ENCODE measurements at regions not wholly inside any gene's neighbourhood (a gene's known extent, or its start where the extent isn't known, plus 50 kb on each side); places are given as distances from the start of the nearest gene placed in this dataset.

DNA sequence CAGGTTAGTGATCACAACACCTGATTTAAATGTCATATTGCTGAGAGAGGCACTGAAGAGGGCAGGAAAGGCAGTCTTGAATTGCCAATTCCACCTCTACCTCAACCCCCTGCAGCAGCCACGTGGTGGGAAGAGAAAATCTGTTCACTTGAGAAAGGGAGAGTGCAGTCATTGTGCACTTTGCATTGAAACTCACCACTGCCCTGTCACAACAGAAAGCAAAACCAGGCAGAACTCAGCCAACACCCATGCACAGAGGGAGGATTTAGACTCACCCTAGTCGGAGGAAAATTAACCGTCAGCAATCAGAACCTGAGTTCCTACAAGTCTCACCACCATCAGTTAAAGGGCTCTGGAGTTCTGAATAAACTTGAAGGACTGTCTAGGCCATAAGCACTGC, 1040.2 kb downstream of the HACE1 start:
- TF ChIP-seq MXI1 (IDR thresholded peaks at IDR 0.05; ENCODE audit: low read depth, low read length): no peak
- TF ChIP-seq FOXM1 (IDR thresholded peaks at IDR 0.05; ENCODE audit: low read depth): no peak
- no peak for TF ChIP-seq RFX5 (IDR thresholded peaks at IDR 0.05; ENCODE audit: low read length)
- TF ChIP-seq, protein P1, sequence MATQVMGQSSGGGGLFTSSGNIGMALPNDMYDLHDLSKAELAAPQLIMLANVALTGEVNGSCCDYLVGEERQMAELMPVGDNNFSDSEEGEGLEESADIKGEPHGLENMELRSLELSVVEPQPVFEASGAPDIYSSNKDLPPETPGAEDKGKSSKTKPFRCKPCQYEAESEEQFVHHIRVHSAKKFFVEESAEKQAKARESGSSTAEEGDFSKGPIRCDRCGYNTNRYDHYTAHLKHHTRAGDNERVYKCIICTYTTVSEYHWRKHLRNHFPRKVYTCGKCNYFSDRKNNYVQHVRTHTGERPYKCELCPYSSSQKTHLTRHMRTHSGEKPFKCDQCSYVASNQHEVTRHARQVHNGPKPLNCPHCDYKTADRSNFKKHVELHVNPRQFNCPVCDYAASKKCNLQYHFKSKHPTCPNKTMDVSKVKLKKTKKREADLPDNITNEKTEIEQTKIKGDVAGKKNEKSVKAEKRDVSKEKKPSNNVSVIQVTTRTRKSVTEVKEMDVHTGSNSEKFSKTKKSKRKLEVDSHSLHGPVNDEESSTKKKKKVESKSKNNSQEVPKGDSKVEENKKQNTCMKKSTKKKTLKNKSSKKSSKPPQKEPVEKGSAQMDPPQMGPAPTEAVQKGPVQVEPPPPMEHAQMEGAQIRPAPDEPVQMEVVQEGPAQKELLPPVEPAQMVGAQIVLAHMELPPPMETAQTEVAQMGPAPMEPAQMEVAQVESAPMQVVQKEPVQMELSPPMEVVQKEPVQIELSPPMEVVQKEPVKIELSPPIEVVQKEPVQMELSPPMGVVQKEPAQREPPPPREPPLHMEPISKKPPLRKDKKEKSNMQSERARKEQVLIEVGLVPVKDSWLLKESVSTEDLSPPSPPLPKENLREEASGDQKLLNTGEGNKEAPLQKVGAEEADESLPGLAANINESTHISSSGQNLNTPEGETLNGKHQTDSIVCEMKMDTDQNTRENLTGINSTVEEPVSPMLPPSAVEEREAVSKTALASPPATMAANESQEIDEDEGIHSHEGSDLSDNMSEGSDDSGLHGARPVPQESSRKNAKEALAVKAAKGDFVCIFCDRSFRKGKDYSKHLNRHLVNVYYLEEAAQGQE (IDR thresholded peaks at IDR 0.05; ENCODE audit: low read depth, low read length): no peak
- TF ChIP-seq NRF1 (IDR thresholded peaks at IDR 0.05; ENCODE audit: low read depth, low read length): no peak
- no peak for TF ChIP-seq SMC3 (IDR thresholded peaks at IDR 0.05; ENCODE audit: low read depth, low read length)
- no peak for TF ChIP-seq ELF1 (IDR thresholded peaks at IDR 0.05)
- TF ChIP-seq TCF12 (IDR thresholded peaks at IDR 0.05): no peak
- no peaks in the 10 kb centered on the region for H3K27me3 ChIP-seq (ENCODE audit: insufficient read depth)
- H3K9me2 ChIP-seq: no peaks in the 10 kb centered on the region
- no peak for DNase-seq
- no peaks in the 10 kb centered on the region for H3F3A ChIP-seq (replicated peaks; ENCODE audit: insufficient read depth)
- H4K20me1 ChIP-seq (ENCODE audit: insufficient read depth): no peaks in the 10 kb centered on the region
- 20% methylated on average over 3 of the region's 3 CpGs for WGBS (ENCODE audit: low lambda C conversion rate)
- ChIA-PET POLR2A (no interaction called here), CTCF (no interaction called here)
- no peak overlapping the region for H3K9ac ChIP-seq
- no peak overlapping the region for H3K4me3 ChIP-seq (ENCODE audit: low read depth in 2 of 2, low read length in 1 of 2)
- H3K36me3 ChIP-seq (replicated peaks in 1 of 2; ENCODE audit: control insufficient read depth in 1 of 2, insufficient read depth in 2 of 2, low read length in 1 of 2): no peaks in the 10 kb centered on the region
- H3K4me2 ChIP-seq: no peak overlapping the region
- H3K9me3 ChIP-seq: no peaks in the 10 kb centered on the region
- no peak overlapping the region for H2AFZ ChIP-seq (ENCODE audit: low read depth)
- H3K4me1 ChIP-seq (ENCODE audit: control insufficient read depth in 1 of 2, insufficient read depth in 2 of 2, low read depth in 1 of 2, low read length in 1 of 2): no peaks in the 10 kb centered on the region
- no peak overlapping the region for H3K27ac ChIP-seq (ENCODE audit: low read depth in 2 of 2, low read length in 1 of 2)
- H3K79me2 ChIP-seq (ENCODE audit: insufficient read depth): no peaks in the 10 kb centered on the region

DNA sequence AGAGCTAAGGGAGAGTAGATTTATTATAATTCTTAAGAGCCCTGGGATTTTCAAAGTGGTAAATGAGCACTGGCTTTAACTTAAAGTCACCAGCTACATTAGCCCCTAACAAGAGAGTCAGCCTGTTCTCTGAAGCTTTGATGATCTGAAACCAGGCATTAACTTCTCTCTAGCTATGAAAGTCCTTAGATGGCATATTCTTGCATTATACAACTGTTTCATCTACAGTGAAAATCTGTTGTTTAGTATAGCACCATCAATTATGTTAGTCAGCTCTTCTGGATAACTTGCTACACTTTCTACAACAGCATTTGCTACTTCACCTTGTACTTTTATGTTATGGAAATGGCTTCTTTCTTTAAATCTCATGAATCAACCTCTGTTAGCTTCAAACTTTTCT, 1046.7 kb downstream of the HACE1 start:
- H3K4me1 ChIP-seq (ENCODE audit: control insufficient read depth in 1 of 2, insufficient read depth in 2 of 2, low read depth in 1 of 2, low read length in 1 of 2): no peaks in the 10 kb centered on the region
- no peaks in the 10 kb centered on the region for H3F3A ChIP-seq (replicated peaks; ENCODE audit: insufficient read depth)
- H3K4me3 ChIP-seq (ENCODE audit: low read depth in 2 of 2, low read length in 1 of 2): no peak overlapping the region
- H2AFZ ChIP-seq (ENCODE audit: low read depth): no peak overlapping the region
- H3K9me3 ChIP-seq: no peaks in the 10 kb centered on the region
- H3K4me2 ChIP-seq: no peak overlapping the region
- no peaks in the 10 kb centered on the region for H3K36me3 ChIP-seq (replicated peaks in 1 of 2; ENCODE audit: control insufficient read depth in 1 of 2, insufficient read depth in 2 of 2, low read length in 1 of 2)
- H3K27me3 ChIP-seq (ENCODE audit: insufficient read depth): no peaks in the 10 kb centered on the region
- no peaks in the 10 kb centered on the region for H4K20me1 ChIP-seq (ENCODE audit: insufficient read depth)
- ChIA-PET CTCF (no interaction called here), POLR2A (no interaction called here)
- no peak overlapping the region for H3K27ac ChIP-seq (ENCODE audit: low read depth in 2 of 2, low read length in 1 of 2)
- H3K9ac ChIP-seq: no peak overlapping the region
- no peaks in the 10 kb centered on the region for H3K79me2 ChIP-seq (ENCODE audit: insufficient read depth)
- no peaks in the 10 kb centered on the region for H3K9me2 ChIP-seq
- DNase-seq: no peak
- TF ChIP-seq MEF2A (IDR thresholded peaks at IDR 0.05; ENCODE audit: borderline replicate concordance, low read depth) (no peak), SMC3 (IDR thresholded peaks at IDR 0.05; ENCODE audit: low read depth, low read length) (no peak), TEAD4 (IDR thresholded peaks at IDR 0.05; ENCODE audit: borderline replicate concordance, insufficient read depth) (no peak), RAD21 (IDR thresholded peaks at IDR 0.05; ENCODE audit: low read length) (no peak), RXRA (IDR thresholded peaks at IDR 0.05; ENCODE audit: borderline replicate concordance, low read depth) (no peak), NFIC (IDR thresholded peaks at IDR 0.05; ENCODE audit: borderline replicate concordance) (no peak), FOXJ3 (CRISPR knock-in tag; IDR thresholded peaks at IDR 0.05) (no peak), EZH2phosphoT487 (IDR thresholded peaks at IDR 0.05; ENCODE audit: borderline replicate concordance, low read depth) (no peak), JUND (IDR thresholded peaks at IDR 0.05) (no peak), ELF1 (IDR thresholded peaks at IDR 0.05) (no peak), TCF12 (IDR thresholded peaks at IDR 0.05) (no peak)
- TF ChIP-seq, protein P2, sequence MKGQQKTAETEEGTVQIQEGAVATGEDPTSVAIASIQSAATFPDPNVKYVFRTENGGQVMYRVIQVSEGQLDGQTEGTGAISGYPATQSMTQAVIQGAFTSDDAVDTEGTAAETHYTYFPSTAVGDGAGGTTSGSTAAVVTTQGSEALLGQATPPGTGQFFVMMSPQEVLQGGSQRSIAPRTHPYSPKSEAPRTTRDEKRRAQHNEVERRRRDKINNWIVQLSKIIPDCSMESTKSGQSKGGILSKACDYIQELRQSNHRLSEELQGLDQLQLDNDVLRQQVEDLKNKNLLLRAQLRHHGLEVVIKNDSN (IDR thresholded peaks at IDR 0.05; ENCODE audit: borderline replicate concordance, low read depth): no peak
- TF ChIP-seq, protein P3, sequence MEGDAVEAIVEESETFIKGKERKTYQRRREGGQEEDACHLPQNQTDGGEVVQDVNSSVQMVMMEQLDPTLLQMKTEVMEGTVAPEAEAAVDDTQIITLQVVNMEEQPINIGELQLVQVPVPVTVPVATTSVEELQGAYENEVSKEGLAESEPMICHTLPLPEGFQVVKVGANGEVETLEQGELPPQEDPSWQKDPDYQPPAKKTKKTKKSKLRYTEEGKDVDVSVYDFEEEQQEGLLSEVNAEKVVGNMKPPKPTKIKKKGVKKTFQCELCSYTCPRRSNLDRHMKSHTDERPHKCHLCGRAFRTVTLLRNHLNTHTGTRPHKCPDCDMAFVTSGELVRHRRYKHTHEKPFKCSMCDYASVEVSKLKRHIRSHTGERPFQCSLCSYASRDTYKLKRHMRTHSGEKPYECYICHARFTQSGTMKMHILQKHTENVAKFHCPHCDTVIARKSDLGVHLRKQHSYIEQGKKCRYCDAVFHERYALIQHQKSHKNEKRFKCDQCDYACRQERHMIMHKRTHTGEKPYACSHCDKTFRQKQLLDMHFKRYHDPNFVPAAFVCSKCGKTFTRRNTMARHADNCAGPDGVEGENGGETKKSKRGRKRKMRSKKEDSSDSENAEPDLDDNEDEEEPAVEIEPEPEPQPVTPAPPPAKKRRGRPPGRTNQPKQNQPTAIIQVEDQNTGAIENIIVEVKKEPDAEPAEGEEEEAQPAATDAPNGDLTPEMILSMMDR (IDR thresholded peaks at IDR 0.05): no peak
- TF ChIP-seq, protein P4, sequence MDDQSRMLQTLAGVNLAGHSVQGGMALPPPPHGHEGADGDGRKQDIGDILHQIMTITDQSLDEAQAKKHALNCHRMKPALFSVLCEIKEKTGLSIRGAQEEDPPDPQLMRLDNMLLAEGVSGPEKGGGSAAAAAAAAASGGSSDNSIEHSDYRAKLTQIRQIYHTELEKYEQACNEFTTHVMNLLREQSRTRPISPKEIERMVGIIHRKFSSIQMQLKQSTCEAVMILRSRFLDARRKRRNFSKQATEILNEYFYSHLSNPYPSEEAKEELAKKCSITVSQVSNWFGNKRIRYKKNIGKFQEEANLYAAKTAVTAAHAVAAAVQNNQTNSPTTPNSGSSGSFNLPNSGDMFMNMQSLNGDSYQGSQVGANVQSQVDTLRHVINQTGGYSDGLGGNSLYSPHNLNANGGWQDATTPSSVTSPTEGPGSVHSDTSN (IDR thresholded peaks at IDR 0.05): no peak
- TF ChIP-seq, protein P5, sequence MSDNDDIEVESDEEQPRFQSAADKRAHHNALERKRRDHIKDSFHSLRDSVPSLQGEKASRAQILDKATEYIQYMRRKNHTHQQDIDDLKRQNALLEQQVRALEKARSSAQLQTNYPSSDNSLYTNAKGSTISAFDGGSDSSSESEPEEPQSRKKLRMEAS (IDR thresholded peaks at IDR 0.05; ENCODE audit: low read depth): no peak
